PC-3 (cell line): ENCODE measurements at regions not wholly inside any gene's neighbourhood (a gene's known extent, or its start where the extent isn't known, plus 50 kb on each side); places are given as distances from the start of the nearest gene placed in this dataset.

ENCODE experiments used
- ATAC-seq: fragments of 200-7000 bp; cut with Tn5 transposase; 2 replicates; pipeline ENCODE4 v1.9.1; 2020; ENCODE audit warnings: mild to moderate bottlenecking, moderate library complexity
- BruUV-seq: library from RNA; stranded (reverse); fragments of 400-500 nt; replicated peaks from 2 replicates; lab custom pipeline; 2021; lab: Mats Ljungman, UMichigan
- CTCF ChIA-PET: fragments of 300-600 bp; sonication (Branson Sonifier 250); formaldehyde crosslinking; loops from one replicate; lab custom pipeline; 2022; ENCODE audit warnings: antibody characterized with exemption; lab: Charles Lee
- POLR2A ChIA-PET: fragments of 300-600 bp; sonication (Branson Sonifier 250); formaldehyde crosslinking; loops from one replicate; lab custom pipeline; 2022; ENCODE audit warnings: antibody characterized with exemption; ENCODE audit not compliant: unreplicated experiment; lab: Charles Lee
- DNase-seq: peaks from one replicate; pipeline ENCODE4 v3.0.0-alpha.2; 2015
- H2AFZ ChIP-seq: fragments of 300-600 bp; sonication (generic); 2 replicates; pipeline ENCODE4 v1.6.0; 2016; ENCODE audit warnings: antibody characterized with exemption, low read length
- H3F3A ChIP-seq: fragments of 300-600 bp; sonication (generic); one replicate; pipeline ENCODE4 v1.6.0; 2017; ENCODE audit warnings: antibody characterized with exemption, low read length, control low read depth, mild to moderate bottlenecking; ENCODE audit not compliant: unreplicated experiment
- H3K27ac ChIP-seq: fragments of 300-600 bp; sonication (generic); 2 replicates; pipeline ENCODE4 v1.5.1; 2016; ENCODE audit warnings: mild to moderate bottlenecking, low read length
- H3K27me3 ChIP-seq: fragments of 300-600 bp; sonication (generic); 2 replicates; pipeline ENCODE4 v1.6.1; 2016; ENCODE audit warnings: low read length, mixed read lengths
- H3K36me3 ChIP-seq: fragments of 300-600 bp; sonication (generic); 2 replicates; pipeline ENCODE4 v1.6.1; 2016; ENCODE audit warnings: low read depth, mixed run types, low read length, mixed read lengths
- H3K4me1 ChIP-seq: fragments of 300-600 bp; sonication (generic); 2 replicates; pipeline ENCODE4 v1.5.1; 2016; ENCODE audit warnings: low read length; ENCODE audit not compliant: insufficient read depth
- H3K4me2 ChIP-seq: fragments of 300-600 bp; sonication (generic); 2 replicates; pipeline ENCODE4 v1.6.0; 2016; ENCODE audit warnings: low read length
- H3K4me3 ChIP-seq: fragments of 300-600 bp; sonication (generic); 2 replicates; pipeline ENCODE4 v1.5.1; 2016; ENCODE audit warnings: mild to moderate bottlenecking, low read length, mixed read lengths
- H3K79me2 ChIP-seq: fragments of 300-600 bp; sonication (generic); 2 replicates; pipeline ENCODE4 v1.6.1; 2017; ENCODE audit warnings: low read length, mixed read lengths
- H3K9ac ChIP-seq: fragments of 300-600 bp; sonication (generic); 2 replicates; pipeline ENCODE4 v1.6.0; 2016; ENCODE audit warnings: mild to moderate bottlenecking, low read length
- H3K9me2 ChIP-seq: fragments of 300-600 bp; sonication (generic); replicated peaks from 2 replicates; pipeline ENCODE4 v1.6.1; 2016; ENCODE audit warnings: mixed run types, low read length, mixed read lengths
- H3K9me3 ChIP-seq: fragments of 300-600 bp; sonication (generic); 2 replicates; pipeline ENCODE4 v1.6.1; 2016; ENCODE audit warnings: low read length, mixed read lengths
- H4K20me1 ChIP-seq: fragments of 300-600 bp; sonication (generic); 2 replicates; pipeline ENCODE4 v1.6.1; 2016; ENCODE audit warnings: low read length, mixed read lengths
- CTCF ChIP-seq: fragments of 300-600 bp; sonication (generic); conservative IDR thresholded peaks from 2 replicates; pipeline ENCODE4 v1.5.1; 2017; ENCODE audit warnings: antibody characterized with exemption, low read depth, mild to moderate bottlenecking, low read length
- EZH2 ChIP-seq: fragments of 300-600 bp; sonication (generic); IDR thresholded peaks from one replicate; pipeline ENCODE4 v1.6.1; 2017; ENCODE audit warnings: antibody characterized with exemption, mild to moderate bottlenecking, low read length; ENCODE audit not compliant: unreplicated experiment
- EZH2phosphoT487 ChIP-seq: fragments of 300-600 bp; sonication (generic); IDR thresholded peaks from 2 replicates; pipeline ENCODE4 v1.6.1; 2018; ENCODE audit warnings: mild to moderate bottlenecking, antibody characterized with exemption, low read length, borderline replicate concordance
- intact Hi-C: fragments of 100-400 bp; cut with micrococcal nuclease; formaldehyde crosslinking; loops from 2 replicates; pipeline ENCODE4 v1.9.0; 2023

DNA sequence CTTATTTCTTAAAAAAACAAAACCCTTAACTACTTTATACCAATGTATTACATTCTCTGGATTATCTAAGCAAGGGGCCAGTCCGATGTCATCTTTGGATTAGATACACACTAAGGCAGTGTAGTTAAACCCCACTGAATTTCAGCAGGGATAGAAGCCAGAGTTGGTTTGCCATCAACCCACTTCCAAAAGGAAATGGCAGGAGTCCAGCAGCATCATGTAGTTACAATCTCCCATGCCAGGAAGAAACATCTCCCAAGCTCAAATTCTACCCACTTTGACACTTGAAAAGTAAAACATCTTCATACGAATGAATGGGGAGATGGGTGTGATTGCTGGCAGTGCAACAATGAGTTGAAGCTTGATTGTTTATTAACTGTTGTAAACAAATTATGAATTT lies 203.5 kb upstream of the PLXNC1 start:
- H3F3A ChIP-seq = no peaks in the 10 kb centered on the region
- ChIA-PET POLR2A (no interaction called here), CTCF (no interaction called here)
- H3K4me2 ChIP-seq = no peak overlapping the region
- H3K36me3 ChIP-seq = no peaks in the 10 kb centered on the region
- no peak overlapping the region for H3K9ac ChIP-seq
- DNase-seq = no peak
- intact Hi-C loops = no loop called here
- no peaks in the 10 kb centered on the region for H3K27me3 ChIP-seq
- H3K79me2 ChIP-seq = no peaks in the 10 kb centered on the region
- no peak overlapping the region for H2AFZ ChIP-seq
- no peak for TF ChIP-seq EZH2
- no peaks in the 10 kb centered on the region for H3K9me3 ChIP-seq
- H3K27ac ChIP-seq = no peak overlapping the region
- H3K9me2 ChIP-seq = no peaks in the 10 kb centered on the region; the same call in 1 of the 2 replicates
- no peak overlapping the region for H3K4me3 ChIP-seq
- ATAC-seq = no peak
- H3K4me1 ChIP-seq = 0 out of 2 replicates have a peak, but pooled peaks cover 10% of the 10 kb centered on the region
- H4K20me1 ChIP-seq = no peaks in the 10 kb centered on the region
- BruUV-seq = no TSS peak

DNA sequence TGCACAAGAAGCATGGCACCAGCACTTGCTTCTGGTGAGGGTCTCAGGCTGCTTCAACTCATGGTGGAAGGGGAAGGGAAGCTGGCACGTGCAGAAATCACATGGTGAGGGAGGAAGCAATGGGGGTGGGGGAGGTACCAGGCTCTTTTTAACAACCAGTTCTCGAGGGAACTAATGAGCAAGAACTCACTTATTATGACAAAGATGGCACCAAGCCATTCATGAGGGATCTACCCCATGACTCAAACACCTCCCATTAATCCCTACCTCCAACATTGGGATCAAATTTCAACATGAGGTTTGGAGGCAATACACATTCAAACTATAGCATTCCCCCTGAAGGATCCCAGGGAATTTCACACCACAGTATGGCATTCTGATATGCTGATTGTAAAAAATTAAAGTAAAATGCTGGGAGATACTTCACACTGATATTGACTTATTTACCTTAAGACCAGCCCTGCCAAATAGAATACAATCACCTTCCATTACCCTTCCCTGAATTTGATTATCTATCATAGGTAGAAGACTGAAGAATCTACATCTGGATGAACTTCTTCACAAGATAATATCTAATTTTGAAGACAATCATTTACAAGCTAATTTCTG lies 201.7 kb upstream of the PLXNC1 start:
- peak; percentile 37 for ATAC-seq
- CTCF ChIA-PET = no interaction called here

GRCh38 chr12:93947486-93947885 lies 200.9 kb upstream of the PLXNC1 start:
- DNase-seq (no peak), ATAC-seq (no peak)
- no peak for TF ChIP-seq EZH2phosphoT487
- TF ChIP-seq EZH2 = no peak
- TF ChIP-seq CTCF = no peak
- no peak overlapping the region for H3K27ac ChIP-seq
- H3K4me2 ChIP-seq = no peak overlapping the region
- no peak overlapping the region for H2AFZ ChIP-seq
- H3K9me3 ChIP-seq = no peaks in the 10 kb centered on the region
- H3K4me3 ChIP-seq = no peak overlapping the region
- no peaks in the 10 kb centered on the region for H3K36me3 ChIP-seq
- H3K79me2 ChIP-seq = no peaks in the 10 kb centered on the region
- 0 out of 2 replicates have a peak, but pooled peaks cover 10% of the 10 kb centered on the region for H3K4me1 ChIP-seq
- H3F3A ChIP-seq = no peaks in the 10 kb centered on the region
- intact Hi-C loops = no loop called here
- H3K9me2 ChIP-seq = no peaks in the 10 kb centered on the region; the same call in 1 of the 2 replicates
- CTCF ChIA-PET = no interaction called here
- BruUV-seq = no TSS peak
- H3K9ac ChIP-seq = no peak overlapping the region
- POLR2A ChIA-PET = no interaction called here
- no peaks in the 10 kb centered on the region for H4K20me1 ChIP-seq
- H3K27me3 ChIP-seq = no peaks in the 10 kb centered on the region

More for the DNA sequence above, 201.7 kb upstream of the PLXNC1 start:
- Histone ChIP-seq H3K4me1 (0 out of 2 replicates have a peak, but pooled peaks cover 10% of the 10 kb centered on the region), H3K4me3 (no peak overlapping the region), H3K27me3 (no peaks in the 10 kb centered on the region), H3K9me3 (no peaks in the 10 kb centered on the region), H3K9me2 (no peaks in the 10 kb centered on the region; the same call in 1 of the 2 replicates), H4K20me1 (no peaks in the 10 kb centered on the region), H3K36me3 (no peaks in the 10 kb centered on the region), H3K79me2 (no peaks in the 10 kb centered on the region), H2AFZ (no peak overlapping the region), H3F3A (no peaks in the 10 kb centered on the region), H3K9ac (no peak overlapping the region), H3K27ac (no peak overlapping the region), H3K4me2 (no peak overlapping the region)
- intact Hi-C loops = no loop called here
- POLR2A ChIA-PET = no interaction called here
- peak; percentile 57 for DNase-seq
- BruUV-seq = no TSS peak
- no peak for TF ChIP-seq CTCF
- no peak for TF ChIP-seq EZH2
- no peak for TF ChIP-seq EZH2phosphoT487
